ENCODE measurements at regions not wholly inside any gene's neighbourhood (a gene's known extent, or its start where the extent isn't known, plus 50 kb on each side); places are given as distances from the start of the nearest gene placed in this dataset.
A peak's percentile ranks its signal among the peaks of the same experiment; 100 is the strongest.

DNA sequence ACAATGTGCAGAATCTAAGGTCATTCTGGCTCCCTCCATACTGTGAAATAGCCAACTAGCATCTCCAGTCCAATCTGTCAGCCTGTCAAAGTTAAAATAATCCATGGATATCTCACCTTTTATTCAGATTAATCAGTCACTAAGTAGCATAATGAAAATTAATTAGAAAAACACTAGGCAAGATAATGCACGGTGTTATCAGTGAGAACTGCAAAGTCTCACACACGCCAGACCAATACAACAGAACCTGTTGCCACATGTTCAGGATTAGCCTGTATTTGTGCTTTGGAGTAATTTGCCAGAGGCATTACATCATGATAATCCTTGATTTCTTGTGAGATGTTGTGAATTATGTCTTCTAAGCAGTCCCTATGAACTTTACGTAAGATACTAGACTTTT, 820.4 kb upstream of the ALCAM start:
- DNase-seq (ENCODE audit: low read depth in 2 of 2), result no peak

DNA sequence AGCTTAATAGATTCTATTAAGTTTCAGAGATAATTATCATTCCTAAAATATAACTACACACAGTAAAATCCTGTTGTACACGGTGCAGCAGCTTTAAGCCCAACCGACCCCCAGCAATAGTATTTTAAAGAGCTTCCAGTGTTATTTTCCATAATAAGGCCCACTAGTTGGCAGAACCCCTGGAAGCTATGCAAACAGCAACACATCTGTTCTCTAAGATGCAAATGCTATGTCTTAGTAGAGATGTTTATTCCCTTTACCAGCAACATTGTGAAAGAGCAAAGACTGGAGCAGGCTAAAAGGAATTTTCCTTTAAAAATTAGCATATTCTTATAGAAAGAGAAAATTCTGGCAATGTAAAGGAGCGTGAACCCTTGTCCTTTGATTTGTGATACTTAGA, 819.7 kb upstream of the ALCAM start:
- no peak for DNase-seq (ENCODE audit: low read depth in 2 of 2)

DNA sequence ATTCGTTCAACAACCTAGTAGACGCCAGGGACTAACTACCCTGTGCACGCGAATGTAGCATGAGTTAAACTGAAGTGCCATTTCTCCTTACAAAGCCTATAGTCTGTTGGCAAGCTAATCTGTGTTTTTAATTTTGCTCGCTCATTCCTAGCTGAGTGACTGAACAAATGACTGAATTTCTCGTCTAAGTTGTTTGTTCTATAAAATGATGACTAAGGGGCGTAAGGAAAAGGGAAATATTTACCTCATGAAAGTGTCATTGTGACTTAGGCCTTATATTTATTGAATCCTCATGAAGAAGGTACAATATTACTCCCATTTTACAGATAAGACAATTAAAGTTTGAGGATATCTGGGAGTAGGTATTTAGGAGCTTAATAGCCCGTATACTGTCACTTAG, 818.3 kb upstream of the ALCAM start:
- no peak for DNase-seq (ENCODE audit: low read depth in 2 of 2)

DNA sequence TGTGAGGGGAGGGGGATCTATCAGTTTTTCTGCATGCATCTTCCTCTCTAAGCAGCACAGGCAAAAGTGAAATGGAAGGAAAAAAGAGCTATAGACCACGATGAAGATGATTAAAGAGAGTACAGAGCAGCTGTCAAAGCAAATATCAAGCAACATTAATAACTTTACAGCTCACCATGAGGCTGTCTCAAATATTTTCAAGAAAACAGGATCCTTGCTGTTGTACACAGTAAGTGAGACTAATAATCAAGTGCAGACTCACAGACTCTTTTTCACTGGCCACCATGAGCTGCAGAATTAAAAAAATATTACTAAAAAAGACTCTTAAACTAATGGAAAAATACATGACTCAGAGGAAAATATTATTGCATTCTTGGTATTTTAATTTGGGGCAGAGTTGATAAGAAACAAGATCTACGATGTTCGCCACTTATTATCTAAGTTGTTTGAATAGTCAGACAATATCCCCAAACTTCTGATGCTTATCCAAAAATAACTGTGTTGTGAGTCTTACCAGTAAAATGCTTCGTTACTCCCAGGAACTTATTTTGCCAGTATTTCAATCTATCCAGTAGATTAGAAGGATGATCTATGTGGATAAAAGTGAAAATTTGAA, 817.5 kb upstream of the ALCAM start:
- no peak for DNase-seq (ENCODE audit: low read depth in 2 of 2)

DNA sequence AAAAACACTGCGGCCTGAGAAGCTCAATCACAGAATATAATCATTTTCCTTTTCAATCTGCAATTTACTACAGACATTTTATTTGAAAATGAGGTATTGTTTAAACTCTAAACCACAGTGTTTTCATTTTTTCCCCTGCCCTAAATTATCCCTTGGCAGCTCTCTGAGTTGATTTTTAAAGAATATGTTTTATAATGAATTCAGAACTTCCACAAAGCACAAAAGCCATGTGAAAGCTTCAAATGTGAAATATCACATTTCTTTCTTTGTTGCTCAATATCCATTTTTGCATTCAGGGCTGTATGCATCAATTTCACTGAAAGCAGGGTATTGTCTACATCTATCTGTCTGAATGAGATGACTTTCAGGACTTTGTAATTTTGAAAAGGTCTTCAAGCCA, 813.6 kb upstream of the ALCAM start:
- DNase-seq (ENCODE audit: low read depth in 2 of 2), result no peak

DNA sequence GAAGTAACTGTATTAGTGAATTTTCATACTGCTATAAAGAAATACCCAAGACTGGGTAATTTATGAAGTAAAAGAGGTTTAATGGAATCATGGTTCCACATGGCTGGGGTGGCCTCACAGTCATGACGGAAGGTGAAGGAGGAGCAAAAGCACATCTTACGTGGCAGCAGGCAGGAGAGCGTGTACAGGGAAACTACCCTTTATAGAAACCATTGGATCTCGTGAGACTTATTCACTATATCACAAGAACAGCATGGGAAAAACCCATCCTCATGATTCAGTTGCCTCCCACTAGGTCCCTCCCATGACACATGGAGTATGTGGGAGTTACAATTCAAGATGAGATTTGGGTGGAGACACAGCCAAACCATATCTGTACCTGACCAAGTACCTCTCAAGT, 812.3 kb upstream of the ALCAM start:
- no peak for DNase-seq (ENCODE audit: low read depth in 2 of 2)

DNA sequence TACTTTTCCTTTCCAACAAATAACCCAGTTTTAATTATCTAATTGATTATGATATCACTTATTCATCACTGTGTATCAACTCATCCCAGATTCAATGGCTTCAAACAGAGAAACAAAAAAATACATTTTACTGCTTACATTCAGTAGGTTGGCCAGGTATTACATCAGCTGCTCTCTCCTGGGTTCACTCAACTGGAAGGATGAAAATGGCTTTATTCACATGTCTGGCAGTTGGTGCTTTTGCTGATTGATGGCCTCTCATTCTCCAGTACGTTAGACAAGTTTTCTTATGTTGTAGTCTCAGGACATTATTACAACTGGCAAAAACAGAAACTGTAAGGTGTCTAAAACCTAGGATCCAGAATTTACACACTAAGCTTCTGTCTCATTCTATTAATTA, 811.0 kb upstream of the ALCAM start:
- no peak for DNase-seq (ENCODE audit: low read depth in 2 of 2)

DNA sequence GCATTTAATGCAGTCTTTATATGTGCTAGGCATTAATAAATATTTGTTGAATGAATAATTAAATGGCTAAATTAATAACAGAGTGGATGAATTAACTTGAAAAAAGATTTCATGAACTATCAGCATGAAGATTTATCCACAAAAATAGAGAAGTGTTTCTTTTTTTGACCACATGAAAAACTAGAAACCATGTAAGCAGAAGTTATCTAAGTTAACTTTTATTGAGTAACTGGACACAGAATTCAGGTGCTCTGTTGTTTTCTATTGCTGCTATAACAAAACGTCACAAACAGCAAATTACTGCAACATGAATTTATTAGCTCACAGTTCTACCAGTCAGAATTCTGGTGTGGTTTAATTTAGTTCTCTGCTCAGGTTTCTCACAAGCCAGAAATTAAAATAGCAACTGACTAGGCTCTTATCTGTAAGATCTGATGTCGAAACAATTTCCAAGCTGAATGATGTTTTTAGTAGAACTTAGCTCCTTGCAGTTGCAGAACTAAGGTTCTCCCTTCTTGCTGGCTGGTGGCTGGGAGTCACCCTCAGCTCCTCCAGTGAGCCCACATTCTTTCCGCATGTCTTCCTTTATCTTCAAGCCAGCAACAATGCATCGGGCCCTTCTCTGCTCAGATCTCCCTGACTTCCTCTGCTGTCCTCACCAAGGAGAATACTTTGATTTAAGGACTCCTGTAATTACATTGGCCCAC, 810.2 kb upstream of the ALCAM start:
- no peak for DNase-seq (ENCODE audit: low read depth in 2 of 2)

DNA sequence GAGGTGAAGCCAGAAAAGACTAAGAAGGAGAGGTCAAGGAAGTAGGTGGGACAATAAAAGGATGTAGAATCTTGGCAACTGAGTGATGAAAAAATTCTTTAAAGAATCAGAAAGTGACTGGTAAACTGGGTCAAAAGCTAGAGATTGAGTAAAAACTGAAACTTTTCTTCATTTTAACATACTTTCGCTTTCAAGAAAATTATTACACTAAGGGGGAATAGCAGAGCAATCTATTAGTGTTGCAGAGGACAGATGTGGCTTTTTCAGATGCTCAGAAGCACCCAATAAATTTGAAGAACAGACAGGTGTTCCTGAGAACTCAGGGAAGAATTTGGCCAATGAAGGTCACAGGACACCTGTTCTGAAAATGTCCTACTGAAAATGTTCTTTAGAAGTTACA, 805.4 kb upstream of the ALCAM start:
- DNase-seq (ENCODE audit: low read depth in 2 of 2), result no peak

DNA sequence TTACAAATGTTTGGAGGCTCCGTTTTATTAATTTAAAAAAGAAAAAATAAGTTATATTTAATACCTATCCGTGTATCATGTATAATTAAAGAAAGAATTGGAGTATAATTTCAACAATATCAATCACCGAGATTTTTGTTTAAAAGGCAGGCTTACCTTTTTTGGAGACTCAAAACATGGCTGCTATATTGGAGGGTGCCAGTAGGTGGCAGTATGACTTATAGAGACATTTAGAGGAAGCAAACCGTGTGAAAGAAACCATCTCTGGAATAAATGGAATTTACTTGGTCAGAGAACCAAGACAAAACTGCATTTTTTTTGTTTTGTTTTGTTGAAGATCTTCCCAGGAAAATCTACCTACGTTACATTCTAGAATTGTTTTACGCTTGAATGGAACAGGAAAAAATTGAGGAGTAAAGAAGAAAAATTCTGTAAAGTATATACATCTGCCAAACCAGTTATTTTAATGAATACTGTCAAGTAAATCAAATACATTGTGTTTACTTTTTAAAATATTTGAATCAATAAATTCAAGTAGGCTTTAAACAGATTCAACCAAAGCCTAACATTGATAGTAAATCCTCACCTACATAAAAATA, 802.6 kb upstream of the ALCAM start:
- DNase-seq (ENCODE audit: low read depth in 2 of 2), result peak; percentile 38 to 55

DNA sequence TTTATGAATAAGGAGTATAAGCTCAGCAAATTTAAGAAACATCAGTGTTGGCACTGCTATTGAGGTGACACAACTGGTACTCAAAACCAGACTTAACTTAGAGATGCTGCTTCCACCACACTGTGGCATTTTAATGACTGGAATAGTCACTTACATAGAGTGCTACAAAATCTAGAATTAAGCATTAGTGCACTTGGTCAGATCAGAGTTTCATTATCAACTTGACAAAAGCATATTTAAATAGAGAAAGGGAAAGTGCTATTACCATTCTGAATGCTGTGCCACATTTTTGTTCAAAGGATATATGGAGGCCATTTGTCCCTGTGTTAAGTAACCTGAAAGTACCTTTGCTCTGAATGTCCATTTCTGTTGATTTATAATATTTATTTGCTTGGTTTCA, 800.7 kb upstream of the ALCAM start:
- no peak for DNase-seq (ENCODE audit: low read depth in 2 of 2)

DNA sequence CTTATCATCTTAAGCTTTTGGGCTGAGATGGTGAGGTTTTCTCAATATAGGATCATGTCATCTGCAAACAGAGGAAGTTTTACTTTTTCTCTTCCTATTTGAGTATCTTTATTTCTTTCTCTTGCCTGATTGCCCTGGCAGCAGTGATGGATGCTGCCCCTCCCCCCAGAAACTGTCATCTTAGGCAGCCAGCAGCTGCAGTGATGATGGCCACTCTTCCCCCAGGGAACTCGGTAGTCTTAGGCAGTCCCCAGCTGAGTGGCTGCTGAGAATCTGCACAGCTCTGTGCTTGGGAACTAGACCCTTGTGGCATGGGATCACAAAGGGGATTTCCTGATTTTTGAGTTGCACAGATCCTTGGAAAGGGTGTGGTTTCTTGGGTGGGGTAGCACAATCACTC, 791.1 kb upstream of the ALCAM start:
- no peak for DNase-seq (ENCODE audit: low read depth in 2 of 2)

DNA sequence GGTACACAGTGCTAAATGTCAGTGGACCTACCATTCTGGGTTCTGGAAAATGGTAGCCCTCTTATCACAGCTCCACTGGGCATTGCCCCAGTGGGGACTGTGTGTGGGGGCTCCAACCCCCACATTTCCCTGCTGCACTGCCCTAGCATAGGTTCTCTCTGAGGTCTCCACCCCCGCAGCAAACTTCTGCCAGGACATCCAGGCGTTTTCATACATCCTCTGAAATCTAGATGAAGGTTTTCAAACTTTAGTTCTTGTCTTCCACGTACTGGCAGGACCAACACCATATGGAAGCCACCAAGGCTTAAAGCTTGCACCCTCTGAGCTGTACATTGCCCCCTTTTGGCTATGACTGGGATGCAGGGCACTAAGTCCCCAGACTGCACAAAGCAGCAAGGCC, 788.2 kb upstream of the ALCAM start:
- no peak for DNase-seq (ENCODE audit: low read depth in 2 of 2)

DNA sequence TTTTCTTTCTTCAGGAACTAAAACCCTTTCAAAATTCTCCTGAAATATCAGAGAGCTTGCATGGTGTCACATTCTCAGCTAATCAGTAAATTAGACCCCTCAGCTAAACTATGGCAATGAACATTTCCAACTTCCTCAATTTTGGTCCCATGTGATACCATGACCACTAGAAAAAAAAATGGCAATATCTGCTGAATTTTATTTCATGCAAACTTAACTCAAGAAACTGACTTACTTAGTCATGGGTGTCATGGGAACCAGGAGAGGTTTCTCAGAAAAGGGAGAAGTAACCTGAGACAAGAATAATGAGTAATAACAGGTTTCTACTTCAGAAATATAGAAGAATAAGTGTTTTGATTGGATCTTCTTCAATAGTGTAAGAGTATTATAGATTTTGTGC, 784.6 kb upstream of the ALCAM start:
- DNase-seq (ENCODE audit: low read depth in 2 of 2), result no peak

DNA sequence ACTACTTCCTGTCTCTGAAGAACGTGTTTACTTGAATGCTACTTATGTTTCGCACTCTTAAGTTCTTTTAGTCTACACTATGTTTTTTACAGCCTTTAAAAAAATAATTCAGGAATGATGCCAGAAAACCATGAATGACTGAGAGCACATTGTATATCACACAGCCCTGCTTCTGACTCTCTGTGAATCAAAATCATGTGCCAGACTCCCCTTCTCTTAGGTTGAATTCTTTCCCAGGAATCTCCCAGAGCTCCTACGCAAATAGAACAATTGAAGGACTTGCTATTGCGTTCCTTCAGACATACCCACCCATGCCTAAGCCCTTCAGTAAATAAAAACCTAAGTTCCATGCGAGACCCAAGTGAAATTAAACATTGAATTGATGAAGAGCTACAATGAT, 782.0 kb upstream of the ALCAM start:
- no peak for DNase-seq (ENCODE audit: low read depth in 2 of 2)

DNA sequence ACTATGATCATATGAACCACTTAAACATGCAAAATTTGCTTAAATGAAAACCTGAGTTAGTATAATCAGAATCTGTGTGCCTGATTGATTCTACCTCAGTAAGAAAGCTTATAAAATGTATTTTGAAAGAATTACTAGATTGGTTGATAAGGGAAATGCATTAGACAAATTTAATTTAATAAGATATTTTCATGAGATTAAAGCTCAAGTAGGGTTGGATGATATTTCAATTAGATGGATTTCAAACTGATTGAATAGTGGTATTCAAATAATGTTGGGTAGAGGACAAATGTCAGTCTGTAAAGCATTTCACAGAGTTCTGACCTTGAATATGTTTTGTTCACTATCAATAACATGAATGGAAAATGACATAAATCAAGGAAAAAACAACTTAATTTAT, 780.4 kb upstream of the ALCAM start:
- no peak for DNase-seq (ENCODE audit: low read depth in 2 of 2)

DNA sequence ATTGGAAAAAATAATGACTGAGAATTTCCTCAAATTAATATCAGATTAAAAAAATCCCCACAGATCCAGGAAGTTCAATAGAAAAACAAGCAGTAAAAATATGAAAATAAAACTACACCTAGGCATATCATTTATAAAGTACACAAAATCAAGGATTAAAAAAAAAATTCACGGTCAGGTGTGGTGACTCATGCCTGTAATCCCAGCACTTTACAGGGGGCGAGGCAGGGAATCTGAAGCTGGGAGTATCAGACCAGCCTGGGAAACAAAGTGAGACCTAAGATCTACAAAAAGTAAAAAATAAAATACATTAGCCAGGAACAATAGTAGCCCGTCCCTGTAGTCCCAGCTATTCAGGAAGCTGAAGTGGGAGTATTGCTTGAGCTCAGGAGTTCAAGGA, 778.3 kb upstream of the ALCAM start:
- DNase-seq (ENCODE audit: low read depth in 2 of 2), result no peak

DNA sequence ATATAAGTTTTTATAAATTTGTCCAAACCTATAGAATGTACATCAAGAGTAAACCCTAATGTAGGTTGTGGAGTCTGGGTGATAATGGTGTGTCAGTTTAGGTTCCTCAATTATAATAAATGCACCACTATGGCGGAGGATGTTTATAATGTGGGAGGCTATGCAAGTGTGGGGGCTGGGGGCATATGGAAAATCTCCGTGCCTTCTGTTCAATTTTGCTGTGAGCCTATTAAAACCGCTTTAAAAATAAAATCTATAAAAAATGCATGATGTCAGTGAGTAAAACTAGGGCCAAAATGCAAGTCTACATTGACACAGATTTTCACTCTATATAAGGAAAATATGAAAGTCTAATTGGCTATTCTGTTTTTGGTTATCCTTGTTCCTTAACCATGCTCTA, 774.9 kb upstream of the ALCAM start:
- no peak for DNase-seq (ENCODE audit: low read depth in 2 of 2)

DNA sequence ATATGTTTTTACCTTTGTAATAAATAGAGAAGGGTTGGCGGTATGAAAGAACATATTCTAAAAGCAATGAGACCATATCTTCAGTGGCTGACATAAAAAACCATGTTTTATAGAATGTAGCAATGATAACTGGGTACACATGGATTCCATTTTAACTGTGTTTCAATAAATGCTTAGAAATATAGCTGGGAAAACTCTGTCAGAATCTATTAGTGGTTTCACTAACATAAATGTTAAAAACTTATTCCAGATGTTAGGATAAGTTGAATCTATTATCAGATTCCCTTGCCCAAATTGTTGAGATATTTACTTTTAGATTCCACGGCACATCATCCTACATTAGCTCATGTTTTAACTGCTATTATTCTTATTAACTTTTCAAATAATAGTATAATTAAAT, 772.2 kb upstream of the ALCAM start:
- no peak for DNase-seq (ENCODE audit: low read depth in 2 of 2)

DNA sequence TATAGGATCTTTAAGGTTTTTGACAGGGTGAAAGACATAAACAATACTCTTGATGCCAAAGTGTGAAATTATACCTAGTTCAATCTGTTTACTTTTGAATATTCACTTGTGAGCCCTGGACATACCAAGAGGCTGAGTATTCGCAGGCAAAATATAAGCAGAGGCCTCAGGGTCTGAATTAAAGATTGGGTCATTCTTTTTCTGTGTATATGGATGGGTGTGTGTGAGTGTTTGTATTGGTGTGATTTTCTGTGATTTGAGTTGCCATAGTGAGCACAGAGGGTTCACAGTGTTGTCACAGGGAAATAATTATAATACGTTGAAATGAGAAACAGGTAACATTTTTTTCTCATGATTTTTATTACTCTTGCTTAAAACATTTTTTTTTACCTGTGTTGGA, 770.7 kb upstream of the ALCAM start:
- no peak for DNase-seq (ENCODE audit: low read depth in 2 of 2)

DNA sequence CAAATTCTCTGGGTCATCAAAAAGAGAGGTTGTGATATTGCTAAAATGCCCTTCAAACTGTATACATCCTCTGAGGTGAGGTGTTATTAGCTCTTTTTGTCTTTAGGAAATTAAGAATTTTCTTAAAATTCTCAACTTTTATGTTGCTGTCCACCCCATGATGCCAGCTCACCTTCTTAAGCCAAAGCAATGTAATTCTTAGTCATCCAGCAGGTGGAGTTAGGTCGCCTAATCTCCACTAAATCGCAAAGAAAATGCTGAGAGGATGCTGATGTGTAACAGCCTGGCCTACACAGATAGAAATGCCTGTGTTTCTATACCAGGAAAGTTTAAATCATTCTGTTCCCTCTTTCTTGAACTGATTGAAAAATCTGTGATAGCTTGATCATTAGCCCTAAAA, 770.2 kb upstream of the ALCAM start:
- DNase-seq (ENCODE audit: low read depth in 2 of 2), result peak; percentile 52 to 71

DNA sequence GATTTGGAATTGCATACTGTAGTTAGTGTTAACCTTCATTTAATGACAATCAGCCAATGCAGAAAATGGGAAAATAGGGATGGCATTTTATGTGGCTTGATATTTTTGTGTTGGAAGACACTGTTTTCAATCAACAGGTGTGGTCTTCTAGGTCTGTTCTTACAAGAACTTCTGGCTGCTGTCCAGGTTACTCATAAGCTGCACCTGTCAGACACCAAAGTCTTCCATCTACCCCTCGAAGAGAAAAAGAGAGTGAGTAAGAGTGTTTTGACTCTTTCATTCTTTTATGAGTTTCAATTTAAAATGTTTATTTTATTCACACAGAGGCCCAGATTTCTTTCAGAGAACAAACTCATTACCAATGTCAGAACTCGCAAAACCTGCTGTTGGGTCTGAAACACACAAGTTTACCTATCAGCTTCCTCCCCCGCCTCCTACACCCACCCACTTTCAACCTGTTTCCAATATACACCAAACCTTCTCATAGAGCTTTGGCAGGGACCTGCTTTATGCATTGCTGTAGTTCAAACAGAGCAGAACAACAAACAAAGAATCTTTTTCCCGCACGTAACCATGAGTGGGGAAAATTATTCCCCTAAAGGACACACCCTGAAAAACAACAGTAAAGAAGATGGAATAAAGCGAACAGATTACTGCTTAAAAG, 767.7 kb upstream of the ALCAM start:
- DNase-seq (ENCODE audit: low read depth in 2 of 2), result no peak

Data from dermis microvascular lymphatic vessel endothelial cell (primary cell).